ENCODE measurements at regions not wholly inside any gene's neighbourhood (a gene's known extent, or its start where the extent isn't known, plus 50 kb on each side); places are given as distances from the start of the nearest gene placed in this dataset.

DNA sequence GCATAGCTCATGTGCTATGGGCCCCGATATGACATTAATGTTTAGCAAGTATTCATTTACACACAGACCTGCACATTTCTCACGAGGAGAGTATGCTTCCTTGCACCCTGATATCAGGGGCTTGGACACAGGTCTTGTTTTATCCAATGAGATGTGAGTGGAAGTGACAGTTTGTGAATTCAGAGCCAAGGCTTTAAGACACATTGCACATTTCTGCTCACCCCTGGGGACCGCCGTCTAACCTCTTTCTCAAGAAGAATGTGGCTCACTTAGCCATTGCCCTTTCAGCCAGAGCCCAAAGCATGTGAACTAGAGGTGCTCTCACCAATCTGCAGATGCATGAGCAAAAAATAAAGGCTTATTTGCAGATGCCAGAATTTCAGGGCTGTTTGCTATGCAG, 116.1 kb upstream of the C16orf82 start:
- BruUV-seq (replicated peaks): no TSS peak
- no peak overlapping the region for H3K9ac ChIP-seq (ENCODE audit: low read length)
- POLR2A ChIA-PET: no interaction called here
- H3K36me3 ChIP-seq (ENCODE audit: control insufficient read depth in 1 of 2, insufficient read depth in 2 of 2, low read length in 2 of 2): no peaks in the 10 kb centered on the region
- H3K79me2 ChIP-seq (ENCODE audit: insufficient read depth, low read length): no peaks in the 10 kb centered on the region
- no peaks in the 10 kb centered on the region for H3K9me2 ChIP-seq (ENCODE audit: insufficient read depth)
- RAD21 ChIA-PET (ENCODE audit: low non-redundant PET in 1 of 2, low total read pairs in 2 of 2, uncharacterized antibody in 2 of 2, unreplicated experiment in 2 of 2): interaction anchor here (0.6 kb wide), 2 partner anchors 160 kb away, joined by 7 to 8 read pairs; no protein-coding TSS in a partner anchor
- no peaks in the 10 kb centered on the region for H3K4me1 ChIP-seq (ENCODE audit: control insufficient read depth in 1 of 2, insufficient read depth in 2 of 2, low read length in 2 of 2)
- CTCF ChIA-PET: no interaction called here
- DNase-seq (ENCODE audit: low read depth, low spot score) (no peak), ATAC-seq (no peak)
- H3K4me2 ChIP-seq (ENCODE audit: low read length): no peak overlapping the region
- H3K27ac ChIP-seq (ENCODE audit: low read depth, low read length): no peak overlapping the region
- no peaks in the 10 kb centered on the region; the same call in 1 of the 2 replicates for H4K20me1 ChIP-seq (ENCODE audit: insufficient read depth)
- TF ChIP-seq, protein P1, sequence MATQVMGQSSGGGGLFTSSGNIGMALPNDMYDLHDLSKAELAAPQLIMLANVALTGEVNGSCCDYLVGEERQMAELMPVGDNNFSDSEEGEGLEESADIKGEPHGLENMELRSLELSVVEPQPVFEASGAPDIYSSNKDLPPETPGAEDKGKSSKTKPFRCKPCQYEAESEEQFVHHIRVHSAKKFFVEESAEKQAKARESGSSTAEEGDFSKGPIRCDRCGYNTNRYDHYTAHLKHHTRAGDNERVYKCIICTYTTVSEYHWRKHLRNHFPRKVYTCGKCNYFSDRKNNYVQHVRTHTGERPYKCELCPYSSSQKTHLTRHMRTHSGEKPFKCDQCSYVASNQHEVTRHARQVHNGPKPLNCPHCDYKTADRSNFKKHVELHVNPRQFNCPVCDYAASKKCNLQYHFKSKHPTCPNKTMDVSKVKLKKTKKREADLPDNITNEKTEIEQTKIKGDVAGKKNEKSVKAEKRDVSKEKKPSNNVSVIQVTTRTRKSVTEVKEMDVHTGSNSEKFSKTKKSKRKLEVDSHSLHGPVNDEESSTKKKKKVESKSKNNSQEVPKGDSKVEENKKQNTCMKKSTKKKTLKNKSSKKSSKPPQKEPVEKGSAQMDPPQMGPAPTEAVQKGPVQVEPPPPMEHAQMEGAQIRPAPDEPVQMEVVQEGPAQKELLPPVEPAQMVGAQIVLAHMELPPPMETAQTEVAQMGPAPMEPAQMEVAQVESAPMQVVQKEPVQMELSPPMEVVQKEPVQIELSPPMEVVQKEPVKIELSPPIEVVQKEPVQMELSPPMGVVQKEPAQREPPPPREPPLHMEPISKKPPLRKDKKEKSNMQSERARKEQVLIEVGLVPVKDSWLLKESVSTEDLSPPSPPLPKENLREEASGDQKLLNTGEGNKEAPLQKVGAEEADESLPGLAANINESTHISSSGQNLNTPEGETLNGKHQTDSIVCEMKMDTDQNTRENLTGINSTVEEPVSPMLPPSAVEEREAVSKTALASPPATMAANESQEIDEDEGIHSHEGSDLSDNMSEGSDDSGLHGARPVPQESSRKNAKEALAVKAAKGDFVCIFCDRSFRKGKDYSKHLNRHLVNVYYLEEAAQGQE (IDR thresholded peaks at IDR 0.05; ENCODE audit: low read depth): no peak
- TF ChIP-seq EGR1 (IDR thresholded peaks at IDR 0.05; ENCODE audit: low read depth): no peak
- no peak for TF ChIP-seq ZFX (IDR thresholded peaks at IDR 0.05)
- no peak for TF ChIP-seq EZH2phosphoT487 (IDR thresholded peaks at IDR 0.05; ENCODE audit: borderline replicate concordance)
- no peak for TF ChIP-seq SRF (IDR thresholded peaks at IDR 0.05; ENCODE audit: low read depth)
- no peak for TF ChIP-seq ELF1 (IDR thresholded peaks at IDR 0.05; ENCODE audit: borderline replicate concordance, low read depth)
- no peak for TF ChIP-seq POLR2AphosphoS5 (IDR thresholded peaks at IDR 0.05; ENCODE audit: low read depth, low read length)
- no peak for TF ChIP-seq RAD21 (IDR thresholded peaks at IDR 0.05; ENCODE audit: low read depth)
- TF ChIP-seq FOSL1 (IDR thresholded peaks at IDR 0.05; ENCODE audit: low read depth): no peak
- TF ChIP-seq CBX3 (IDR thresholded peaks at IDR 0.05; ENCODE audit: low read depth): no peak
- TF ChIP-seq, protein P2, sequence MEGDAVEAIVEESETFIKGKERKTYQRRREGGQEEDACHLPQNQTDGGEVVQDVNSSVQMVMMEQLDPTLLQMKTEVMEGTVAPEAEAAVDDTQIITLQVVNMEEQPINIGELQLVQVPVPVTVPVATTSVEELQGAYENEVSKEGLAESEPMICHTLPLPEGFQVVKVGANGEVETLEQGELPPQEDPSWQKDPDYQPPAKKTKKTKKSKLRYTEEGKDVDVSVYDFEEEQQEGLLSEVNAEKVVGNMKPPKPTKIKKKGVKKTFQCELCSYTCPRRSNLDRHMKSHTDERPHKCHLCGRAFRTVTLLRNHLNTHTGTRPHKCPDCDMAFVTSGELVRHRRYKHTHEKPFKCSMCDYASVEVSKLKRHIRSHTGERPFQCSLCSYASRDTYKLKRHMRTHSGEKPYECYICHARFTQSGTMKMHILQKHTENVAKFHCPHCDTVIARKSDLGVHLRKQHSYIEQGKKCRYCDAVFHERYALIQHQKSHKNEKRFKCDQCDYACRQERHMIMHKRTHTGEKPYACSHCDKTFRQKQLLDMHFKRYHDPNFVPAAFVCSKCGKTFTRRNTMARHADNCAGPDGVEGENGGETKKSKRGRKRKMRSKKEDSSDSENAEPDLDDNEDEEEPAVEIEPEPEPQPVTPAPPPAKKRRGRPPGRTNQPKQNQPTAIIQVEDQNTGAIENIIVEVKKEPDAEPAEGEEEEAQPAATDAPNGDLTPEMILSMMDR (IDR thresholded peaks at IDR 0.05 in 2 of 3, conservative IDR thresholded peaks at IDR 0.05 in 1 of 3; ENCODE audit: borderline replicate concordance in 1 of 3, insufficient read depth in 1 of 3, low read depth in 2 of 3, low read length in 2 of 3): no peak
- intact Hi-C loops (cut with micrococcal nuclease): no loop called here
- peaks cover 56% of the 10 kb centered on the region for H3K27me3 ChIP-seq (ENCODE audit: insufficient read depth, low read length)
- no peaks in the 10 kb centered on the region for H3K9me3 ChIP-seq (ENCODE audit: control insufficient read depth in 1 of 2, insufficient read depth in 1 of 2, low read depth in 1 of 2, low read length in 2 of 2)
- H3K4me3 ChIP-seq (replicated peaks in 1 of 2; ENCODE audit: low read depth in 1 of 2, low read length in 2 of 2): no peak overlapping the region
- H2AFZ ChIP-seq (ENCODE audit: low read depth, low read length, poor library complexity, severe bottlenecking): no peak overlapping the region
